HG02870 (cell line): ENCODE measurements at regions not wholly inside any gene's neighbourhood (a gene's known extent, or its start where the extent isn't known, plus 50 kb on each side); places are given as distances from the start of the nearest gene placed in this dataset.
"Not testable (repeated sequence)": the region's sequence is repeated elsewhere in the genome, so short reads cannot be mapped to it uniquely, and the experiment has no call there.

ENCODE experiments used
- ATAC-seq: cut with Tn5 transposase; IDR thresholded peaks from one replicate; pipeline ENCODE4 v1.9.1; 2021; ENCODE audit warnings: mild to moderate bottlenecking, moderate library complexity; ENCODE audit not compliant: unreplicated experiment

DNA sequence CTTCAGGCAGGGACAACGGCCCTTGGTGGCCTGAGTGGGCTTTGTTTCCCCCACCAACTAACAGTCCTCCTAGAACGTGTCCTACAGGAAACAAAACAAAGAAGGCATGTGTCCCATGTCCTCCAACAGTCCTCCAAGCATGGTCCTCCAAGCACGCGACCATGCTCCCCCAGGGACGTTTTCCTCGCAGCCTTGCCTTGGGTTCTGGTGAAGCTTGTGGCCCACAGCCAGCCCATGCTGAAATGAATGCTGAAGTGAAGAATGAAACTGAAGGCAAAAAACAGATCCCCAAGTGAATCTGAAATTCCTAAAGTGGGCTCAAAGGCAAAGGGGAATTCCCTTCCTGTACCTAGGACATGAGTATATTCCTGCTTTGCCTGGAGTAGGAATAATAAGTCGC is 176.6 kb downstream of the JCAD start:
- no peak for ATAC-seq

DNA sequence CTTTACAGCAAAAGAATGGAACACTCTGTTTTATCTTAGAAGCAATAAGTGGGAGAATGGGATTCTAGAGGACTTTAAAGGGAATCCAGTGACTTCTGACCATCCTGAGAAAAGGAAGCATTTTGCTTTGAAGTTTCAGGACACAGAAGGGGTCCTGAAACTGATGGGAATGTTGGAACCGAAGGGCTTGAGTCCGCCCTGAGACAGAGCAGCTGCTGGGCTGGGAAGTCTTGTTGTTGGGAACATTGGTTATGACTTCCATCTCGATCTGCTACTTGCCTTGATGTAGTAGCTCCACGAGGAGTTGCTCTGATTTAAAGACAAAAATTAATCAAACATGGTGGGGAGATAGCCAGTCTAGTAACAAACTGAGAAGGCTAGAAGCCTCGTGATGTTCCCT is 177.6 kb downstream of the JCAD start:
- no peak for ATAC-seq

- ATAC-seq, result no peak
These were observed 178.0 kb downstream of the JCAD start for GRCh38 chr10:29881336-29881771.

GRCh38 chr10:29880856-29881255 is 178.5 kb downstream of the JCAD start:
- ATAC-seq, result no peak

DNA sequence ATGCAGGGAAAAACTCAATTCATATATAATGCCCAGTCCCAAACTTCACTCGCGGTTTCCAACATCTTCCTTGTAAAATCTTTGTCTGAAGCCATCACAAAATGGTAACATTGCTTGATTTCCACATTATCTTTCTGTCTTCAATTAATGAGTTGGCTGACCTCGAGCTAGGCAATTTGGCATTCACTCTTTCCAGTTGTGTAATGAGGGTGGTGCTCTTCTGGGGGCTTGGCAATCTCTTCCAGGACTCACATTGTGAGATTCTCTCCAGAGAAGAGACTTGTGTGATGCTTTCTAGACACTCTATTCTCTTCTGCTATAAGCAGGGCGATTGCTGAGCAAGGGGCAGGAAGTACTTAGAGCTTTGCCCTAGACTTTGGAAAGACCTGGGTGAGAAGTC is 179.5 kb downstream of the JCAD start:
- ATAC-seq, result no peak

DNA sequence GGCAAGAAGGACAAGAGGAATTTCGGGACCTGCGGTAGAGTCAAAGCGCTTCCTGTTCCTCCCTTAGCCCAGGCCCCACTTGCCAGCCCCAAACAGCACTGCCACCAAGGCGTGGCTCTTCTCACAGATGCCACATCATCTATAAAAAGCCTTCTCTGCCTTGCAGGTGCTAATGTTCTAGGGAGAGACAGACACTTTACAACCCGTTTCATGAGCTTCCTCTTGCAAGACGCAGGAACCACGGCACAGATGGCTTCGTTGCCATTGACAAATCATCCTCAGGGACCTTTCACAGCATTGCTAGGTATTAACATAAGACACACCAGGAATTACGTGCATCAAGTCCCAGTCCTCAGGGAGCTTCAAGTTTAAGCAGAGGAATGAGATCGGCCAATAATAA is 180.9 kb downstream of the JCAD start:
- ATAC-seq, result no peak

DNA sequence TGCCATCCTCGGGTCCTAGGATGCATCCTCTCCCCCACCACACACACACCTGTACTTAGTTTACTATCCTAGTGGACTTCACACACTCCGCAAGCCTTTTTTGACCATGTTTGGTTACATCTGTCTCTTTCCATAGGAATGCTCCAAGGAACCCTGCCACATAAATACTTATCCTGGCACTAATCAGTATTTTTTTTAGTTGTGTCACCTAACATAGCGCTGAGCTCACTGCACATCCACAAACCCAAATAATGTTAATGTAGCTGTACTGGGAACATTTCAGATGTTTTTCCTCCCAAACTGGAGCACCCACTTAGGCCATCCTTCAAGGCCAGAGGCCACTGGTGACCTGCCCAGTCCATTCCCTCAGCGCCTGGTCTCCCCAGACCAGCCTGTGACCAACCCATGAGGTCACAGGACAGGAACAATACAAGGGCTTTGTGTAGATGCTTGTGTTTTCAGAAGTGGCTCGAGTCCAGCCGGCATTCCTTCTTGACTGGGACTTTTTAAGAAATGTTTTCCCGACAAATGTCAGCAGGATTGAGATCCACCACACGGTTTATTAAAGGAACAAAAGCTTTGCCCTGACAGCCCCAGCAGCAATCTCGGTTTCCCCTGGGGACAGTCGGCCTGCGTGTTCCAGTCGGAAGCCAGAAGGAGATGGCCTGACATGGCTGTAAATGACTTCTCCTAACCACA is 181.4 kb downstream of the JCAD start:
- ATAC-seq, result no peak

GRCh38 chr10:29876008-29876555 is 183.3 kb downstream of the JCAD start:
- no peak for ATAC-seq

GRCh38 chr10:29874606-29875269 is 184.6 kb downstream of the JCAD start:
- no peak for ATAC-seq

- no peak for ATAC-seq
These were observed 185.4 kb downstream of the JCAD start for GRCh38 chr10:29873941-29874484.

DNA sequence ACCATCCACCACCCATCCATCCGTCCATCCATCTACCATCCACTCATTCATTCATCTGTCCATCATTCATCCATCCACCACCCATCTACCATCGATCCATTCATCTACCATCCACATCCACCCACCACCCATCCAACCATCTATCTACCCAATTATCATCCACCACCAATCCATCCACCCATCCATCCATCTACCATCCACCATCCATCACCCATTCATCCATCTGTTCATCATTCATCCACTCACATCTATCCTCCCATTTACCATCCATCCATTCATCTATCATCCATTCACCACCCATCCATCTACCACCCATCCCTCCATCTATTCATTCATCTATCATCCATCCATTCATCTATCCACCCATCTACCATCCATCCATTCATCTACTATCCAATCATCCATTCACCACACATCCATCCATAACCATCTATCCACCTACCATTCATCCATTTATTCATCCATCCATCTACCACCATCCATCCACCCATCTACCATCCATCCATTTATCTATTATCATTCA is 188.8 kb downstream of the JCAD start:
- no peak for ATAC-seq

DNA sequence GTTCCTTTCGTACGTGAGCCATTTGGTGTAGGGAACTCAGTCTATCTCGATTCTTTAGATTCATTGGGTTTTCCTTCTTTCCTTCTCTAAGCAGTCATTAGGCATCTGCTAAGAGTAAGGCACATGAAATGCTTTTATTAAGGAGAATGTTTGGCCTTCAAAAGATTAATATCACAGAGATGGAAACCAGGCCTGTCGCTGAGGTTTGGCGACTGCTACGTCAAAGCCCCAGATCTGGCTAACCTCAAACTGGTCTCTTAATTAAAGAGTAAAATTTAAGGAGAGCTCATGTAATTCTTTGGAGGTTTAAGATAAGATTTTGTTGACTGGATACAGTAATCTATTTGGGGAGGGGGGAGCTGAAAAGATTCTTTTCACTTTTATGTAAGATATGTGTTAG is 189.8 kb downstream of the JCAD start:
- no peak for ATAC-seq

- ATAC-seq, result no peak
These were observed 193.0 kb downstream of the JCAD start for GRCh38 chr10:29866356-29866755.

DNA sequence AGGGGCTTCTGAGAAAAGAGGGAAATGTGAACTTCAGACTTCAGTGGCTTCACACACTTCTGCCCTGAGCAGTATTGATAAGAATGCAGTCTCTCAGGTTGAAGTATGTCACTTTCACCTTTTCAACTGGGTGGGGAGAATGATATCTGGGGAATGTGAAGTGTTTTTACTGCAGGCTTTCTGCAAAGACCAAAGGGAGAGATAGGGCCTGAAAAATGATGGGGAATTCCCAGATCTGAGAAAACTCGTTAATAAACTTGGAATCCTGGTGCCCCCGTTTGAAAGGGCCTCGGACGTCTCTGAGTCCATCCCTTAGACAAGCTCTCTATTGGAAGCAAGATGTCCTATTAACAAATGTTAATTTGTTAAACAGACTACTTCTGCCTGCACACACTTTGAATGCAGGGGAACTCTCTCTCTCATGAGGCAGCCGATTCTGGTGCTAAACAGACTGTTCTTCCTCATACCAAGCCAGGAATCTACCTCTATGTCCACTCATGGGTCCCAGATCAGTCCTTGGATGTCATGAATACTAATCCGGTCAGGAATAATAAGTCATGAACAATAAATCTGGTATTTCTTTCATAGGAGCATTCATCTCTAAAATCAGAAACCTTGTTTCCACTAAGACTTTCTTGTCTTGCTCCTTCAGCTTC is 193.6 kb downstream of the JCAD start:
- ATAC-seq, result no peak

DNA sequence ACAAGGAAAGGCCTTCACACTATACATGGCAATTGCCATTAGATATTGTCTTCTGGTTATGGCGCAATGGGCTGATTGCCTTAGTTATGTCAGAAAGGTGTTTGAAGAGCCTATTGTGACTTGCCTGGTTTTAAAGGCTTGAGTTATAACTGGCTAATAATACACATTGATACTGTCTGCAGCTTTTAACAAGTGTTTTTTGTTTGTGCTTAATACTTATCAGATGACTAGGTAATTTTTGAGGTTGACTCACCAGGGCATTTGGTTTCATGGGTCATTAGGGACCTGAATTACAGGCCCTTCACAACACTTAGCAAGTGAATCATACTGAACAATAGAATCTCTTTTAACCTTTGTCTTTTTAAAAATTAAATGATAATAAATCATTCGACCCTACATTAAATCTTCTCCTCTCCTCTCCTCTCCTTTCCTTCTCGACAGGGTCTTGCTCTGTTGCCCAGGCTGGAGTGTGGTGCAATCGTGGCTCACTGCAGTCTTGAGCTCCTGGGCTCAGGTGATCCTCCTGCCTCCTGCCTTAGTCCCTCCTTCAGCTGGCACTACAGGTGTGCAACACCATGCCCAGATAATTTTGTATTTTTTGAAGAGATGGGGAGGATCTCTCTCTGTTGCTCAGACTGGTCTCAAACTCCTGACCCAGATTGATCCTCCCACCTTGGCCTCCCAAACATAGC is 196.3 kb downstream of the JCAD start:
- ATAC-seq, result no peak

DNA sequence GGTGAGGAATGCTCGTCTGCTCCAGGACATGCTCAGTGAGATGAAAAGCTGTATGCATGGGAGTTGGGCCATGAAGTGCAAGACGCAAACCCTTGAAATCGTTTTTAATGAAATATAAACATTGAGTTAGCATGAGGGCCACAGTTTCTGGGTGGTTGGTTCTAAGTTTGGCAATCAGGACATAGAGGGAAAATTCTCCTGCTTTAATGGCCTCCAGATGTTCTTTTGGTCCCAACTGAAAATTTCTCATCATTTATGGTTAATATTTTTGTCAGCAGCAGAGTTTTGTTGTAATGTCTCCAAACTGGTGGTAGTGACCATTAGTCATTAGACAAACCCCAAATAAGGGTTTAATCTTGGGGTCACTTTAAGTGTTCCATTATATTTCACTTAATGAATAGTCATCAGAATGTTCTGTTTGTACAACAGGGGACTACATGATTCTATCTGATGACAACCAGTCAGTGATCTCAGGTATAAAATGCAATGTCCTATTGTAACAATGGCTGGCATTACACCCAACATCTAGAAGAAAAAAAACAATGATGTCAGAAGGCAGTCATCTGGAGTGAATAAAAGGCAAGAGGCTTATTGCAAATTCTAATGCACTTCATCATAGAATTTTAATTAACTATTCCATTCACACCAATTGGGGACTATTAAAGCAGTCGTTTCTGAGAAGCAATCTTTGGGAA is 197.4 kb downstream of the JCAD start:
- ATAC-seq, result no peak

GRCh38 chr10:29861231-29861630 is 198.2 kb downstream of the JCAD start:
- ATAC-seq, result not testable (repeated sequence)

DNA sequence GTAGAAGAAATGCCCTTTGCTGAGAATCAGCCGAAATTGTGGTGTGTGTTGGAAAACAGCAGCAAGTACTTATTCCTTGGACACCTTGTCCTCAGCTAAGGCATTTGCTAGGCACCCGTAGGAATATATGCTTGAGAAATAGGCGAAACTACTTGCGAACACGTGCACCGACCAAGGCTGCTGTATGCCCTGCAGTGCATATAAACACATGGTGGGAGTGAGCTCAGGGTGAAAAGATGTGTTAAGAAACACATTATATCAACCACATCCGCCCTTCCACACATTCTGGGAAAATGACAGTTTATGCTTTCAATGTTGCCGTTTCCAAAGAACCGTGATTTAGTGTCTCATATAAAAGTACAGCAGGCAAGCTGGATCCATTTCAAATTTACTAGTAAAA is 199.2 kb downstream of the JCAD start:
- ATAC-seq, result no peak

DNA sequence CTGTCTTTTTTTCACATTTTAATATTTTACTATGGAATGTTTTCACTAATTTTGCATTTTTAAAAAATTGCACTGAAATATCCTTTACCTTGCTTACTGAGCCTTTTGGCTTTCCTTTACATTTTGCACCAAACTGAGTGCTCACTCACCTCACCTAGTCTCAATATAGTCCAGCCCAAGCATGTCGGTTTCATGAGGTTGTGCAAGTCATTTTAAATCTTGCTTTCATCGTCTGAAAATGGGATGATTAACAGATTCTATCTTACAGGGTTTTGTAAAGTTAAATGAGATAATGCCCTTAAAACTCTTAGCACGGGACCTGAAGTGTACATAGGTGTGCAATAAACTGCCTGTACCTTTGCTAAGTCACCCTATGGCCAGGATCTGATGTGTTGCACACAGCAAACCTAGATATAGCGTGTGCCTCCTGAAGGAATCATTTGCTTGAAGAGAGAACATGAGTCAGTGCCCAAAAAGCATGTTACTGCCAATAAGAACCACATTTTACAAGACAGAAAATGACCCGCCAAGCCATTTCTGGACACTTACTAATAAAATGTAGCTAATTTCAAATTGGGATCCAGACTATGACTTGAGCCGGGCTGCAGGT is 199.8 kb downstream of the JCAD start:
- no peak for ATAC-seq
